WI38 (cell line): ENCODE measurements at regions not wholly inside any gene's neighbourhood (a gene's known extent, or its start where the extent isn't known, plus 50 kb on each side); places are given as distances from the start of the nearest gene placed in this dataset.
"Not testable (repeated sequence)": the region's sequence is repeated elsewhere in the genome, so short reads cannot be mapped to it uniquely, and the experiment has no call there.

ENCODE experiments used
- H3K4me3 ChIP-seq: 2 replicates; pipeline ENCODE4 v1.5.1; 2011; ENCODE audit warnings: low read depth, mild to moderate bottlenecking, control low read depth, low read length
- TF ChIP-seq, protein P1 (sequence below): IDR thresholded peaks from 2 replicates; pipeline ENCODE4 v1.5.1; 2012; ENCODE audit warnings: low read depth, mild to moderate bottlenecking, control low read depth, low read length

DNA sequence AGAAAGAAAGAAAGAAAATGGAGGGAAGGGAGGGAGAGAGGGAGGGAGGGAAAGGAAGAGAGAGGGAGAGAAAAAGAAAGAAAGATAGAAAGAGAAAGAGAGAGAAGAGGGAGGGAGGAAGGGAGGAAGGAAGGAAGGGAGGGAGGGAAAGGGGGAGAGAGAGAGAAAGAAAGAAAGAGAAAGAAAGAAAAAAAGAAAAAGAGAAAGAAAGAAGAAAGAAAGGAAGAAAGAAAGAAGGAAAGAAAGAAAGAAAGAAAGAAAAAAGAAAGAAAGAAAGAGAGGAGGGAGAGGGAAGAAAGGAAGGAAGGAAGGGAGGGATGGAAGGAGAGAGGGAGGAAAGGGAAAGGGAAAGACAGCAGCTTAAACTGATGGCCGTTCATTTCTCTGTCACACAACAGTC is 457.5 kb downstream of the PDZRN4 start:
- TF ChIP-seq, protein P1, sequence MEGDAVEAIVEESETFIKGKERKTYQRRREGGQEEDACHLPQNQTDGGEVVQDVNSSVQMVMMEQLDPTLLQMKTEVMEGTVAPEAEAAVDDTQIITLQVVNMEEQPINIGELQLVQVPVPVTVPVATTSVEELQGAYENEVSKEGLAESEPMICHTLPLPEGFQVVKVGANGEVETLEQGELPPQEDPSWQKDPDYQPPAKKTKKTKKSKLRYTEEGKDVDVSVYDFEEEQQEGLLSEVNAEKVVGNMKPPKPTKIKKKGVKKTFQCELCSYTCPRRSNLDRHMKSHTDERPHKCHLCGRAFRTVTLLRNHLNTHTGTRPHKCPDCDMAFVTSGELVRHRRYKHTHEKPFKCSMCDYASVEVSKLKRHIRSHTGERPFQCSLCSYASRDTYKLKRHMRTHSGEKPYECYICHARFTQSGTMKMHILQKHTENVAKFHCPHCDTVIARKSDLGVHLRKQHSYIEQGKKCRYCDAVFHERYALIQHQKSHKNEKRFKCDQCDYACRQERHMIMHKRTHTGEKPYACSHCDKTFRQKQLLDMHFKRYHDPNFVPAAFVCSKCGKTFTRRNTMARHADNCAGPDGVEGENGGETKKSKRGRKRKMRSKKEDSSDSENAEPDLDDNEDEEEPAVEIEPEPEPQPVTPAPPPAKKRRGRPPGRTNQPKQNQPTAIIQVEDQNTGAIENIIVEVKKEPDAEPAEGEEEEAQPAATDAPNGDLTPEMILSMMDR, result no peak
- no peak overlapping the region for H3K4me3 ChIP-seq

DNA sequence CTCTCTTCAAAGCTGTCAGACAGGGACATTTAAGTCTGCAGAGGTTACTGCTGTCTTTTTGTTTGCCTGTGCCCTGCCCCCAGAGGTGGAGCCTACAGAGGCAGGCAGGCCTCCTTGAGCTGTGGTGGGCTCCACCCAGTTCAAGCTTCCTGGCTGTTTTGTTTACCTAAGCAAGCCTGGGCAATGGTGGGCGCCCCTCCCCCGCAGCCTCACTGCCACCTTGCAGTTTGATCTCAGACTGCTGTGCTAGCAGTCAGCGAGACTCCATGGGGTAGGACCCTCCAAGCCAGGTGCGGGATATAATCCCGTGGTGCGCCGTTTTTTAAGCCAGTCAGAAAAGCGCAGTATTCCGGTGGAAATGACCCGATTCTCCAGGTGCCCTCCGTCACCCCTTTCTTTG is 454.7 kb downstream of the PDZRN4 start:
- H3K4me3 ChIP-seq, result not testable (repeated sequence)

DNA sequence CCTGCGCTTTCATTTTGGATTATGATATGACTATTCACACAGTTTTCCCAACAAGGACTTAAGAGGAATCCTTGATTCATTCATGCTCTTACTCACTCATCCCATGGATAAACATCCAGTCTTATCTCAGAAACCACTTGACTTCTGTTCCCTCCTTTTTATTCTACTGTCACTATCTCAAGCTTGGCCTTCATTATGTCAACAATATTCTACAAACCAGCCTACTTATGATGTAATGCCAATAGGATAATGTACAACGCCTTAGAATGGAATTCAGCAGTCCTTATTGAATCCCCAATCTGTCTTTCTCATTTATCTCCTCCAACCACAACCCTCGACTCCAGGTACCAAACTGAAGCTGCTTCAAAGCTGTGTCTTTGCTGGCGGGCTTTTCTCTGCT is 448.5 kb downstream of the PDZRN4 start:
- H3K4me3 ChIP-seq, result no peak overlapping the region
- TF ChIP-seq, protein P1, result no peak

DNA sequence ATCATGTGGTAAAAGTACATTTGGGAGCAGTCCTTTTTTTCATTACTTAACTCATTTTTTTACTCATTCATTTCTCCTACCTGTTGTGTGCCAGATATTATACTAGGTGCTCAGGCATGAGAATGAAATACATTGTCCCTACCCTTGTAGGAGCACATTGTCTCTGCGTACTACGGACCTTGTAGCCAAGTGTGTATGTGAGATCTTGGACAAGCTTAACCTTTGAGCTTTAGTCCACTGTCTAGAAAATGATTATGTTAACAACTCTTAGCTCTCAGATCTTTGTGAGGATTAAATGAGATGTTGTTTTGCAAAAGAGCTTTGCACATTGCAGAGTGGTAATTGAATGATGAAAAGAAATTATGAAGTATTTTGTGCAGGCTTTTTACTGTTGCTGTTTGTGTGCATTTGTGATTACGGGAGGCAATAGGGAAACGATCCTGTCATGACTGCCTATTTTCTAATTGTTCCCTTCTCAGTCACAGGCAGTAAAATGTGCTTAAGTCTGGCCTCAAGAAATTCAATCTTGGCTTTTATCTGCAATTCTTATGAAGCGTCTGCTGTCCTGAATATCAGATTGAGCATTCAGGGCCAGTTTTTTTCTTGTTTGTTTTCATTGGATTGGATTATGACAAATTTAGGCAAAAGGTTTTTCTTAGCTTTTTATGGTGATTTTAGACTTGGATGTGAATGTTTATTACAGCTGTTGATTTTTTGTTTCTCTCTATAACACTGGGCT is 447.7 kb downstream of the PDZRN4 start:
- TF ChIP-seq, protein P1, result no peak
- H3K4me3 ChIP-seq, result no peak overlapping the region

DNA sequence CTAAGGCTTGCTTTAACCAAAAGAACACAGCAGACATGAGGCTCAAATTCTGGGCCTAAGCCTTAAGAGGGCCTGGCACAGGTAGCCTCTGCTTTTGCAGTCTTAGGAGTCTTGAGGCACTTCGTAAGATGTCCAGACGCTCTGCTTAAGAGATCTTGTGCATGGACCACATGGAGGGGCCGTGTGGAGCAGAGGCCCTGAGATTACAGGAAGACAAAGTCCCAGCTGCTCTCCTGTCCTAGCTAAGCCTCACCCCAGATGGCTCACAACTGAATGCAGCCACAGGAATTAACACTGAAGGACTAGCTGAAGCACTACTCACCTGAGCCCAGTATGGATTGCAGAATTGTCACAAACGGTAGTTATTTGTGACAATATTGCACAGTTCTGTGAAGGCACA is 446.0 kb downstream of the PDZRN4 start:
- TF ChIP-seq, protein P1, result no peak

DNA sequence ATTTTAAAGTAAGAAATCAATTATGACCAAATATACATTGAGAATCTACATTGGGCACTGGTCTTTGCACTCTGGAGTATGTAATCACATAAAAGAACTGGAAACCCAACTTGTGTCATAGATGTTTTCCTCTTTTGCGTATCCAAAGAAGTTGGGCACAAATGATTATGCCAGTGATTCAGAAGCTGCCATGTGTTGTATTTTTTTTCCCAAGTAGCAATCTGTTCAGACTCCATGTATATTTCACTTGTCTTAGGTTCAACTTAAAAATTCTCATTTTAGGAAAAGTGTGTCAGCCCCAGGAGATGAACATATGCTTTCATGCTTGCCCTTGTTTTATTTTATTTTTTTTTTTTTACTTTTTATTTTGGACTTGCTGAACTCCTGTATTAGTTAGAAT is 441.5 kb downstream of the PDZRN4 start:
- no peak overlapping the region for H3K4me3 ChIP-seq
- TF ChIP-seq, protein P1, result no peak

More for the DNA sequence above, 446.0 kb downstream of the PDZRN4 start:
- no peak overlapping the region for H3K4me3 ChIP-seq

DNA sequence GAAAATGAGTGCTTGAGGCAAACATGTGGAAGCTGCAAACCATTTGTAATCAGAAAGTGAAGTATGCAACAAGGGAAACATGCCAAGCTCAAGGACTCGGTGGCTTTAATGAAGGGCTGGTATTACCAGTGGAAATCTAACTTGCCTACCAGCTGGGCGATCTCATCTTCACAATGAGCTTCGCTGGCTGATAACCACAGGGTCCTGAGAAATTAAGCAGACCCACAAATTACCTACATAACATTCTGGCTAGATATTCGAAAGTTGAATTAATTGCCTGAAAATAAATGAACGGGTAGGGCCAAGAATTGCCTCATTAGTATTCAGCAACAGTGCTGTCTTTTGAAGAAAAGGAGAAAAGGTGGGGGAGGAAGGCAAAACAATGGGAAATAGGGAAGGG is 439.4 kb downstream of the PDZRN4 start:
- TF ChIP-seq, protein P1, result no peak
- H3K4me3 ChIP-seq, result no peak overlapping the region

DNA sequence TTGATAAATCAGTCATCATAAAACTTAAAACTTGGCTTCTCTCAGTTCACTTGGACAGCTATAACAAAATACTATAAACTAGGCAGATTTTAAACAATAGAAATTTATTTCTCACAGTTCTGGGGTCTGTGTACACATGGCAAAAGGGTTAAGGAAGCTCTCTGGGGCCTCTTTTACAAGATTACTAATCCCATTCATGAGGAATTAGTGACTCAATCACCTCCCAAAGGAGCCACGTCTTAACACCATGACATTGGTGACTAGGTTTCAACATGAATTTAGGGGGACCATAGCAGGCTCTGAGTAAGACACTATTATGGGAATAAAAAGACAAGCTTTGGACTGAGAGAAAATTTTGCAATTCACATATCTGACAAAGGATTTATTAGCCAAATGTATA is 436.5 kb downstream of the PDZRN4 start:
- no peak overlapping the region for H3K4me3 ChIP-seq
- TF ChIP-seq, protein P1, result no peak
